Epithelial cell of prostate (primary cell): ENCODE measurements at regions not wholly inside any gene's neighbourhood (a gene's known extent, or its start where the extent isn't known, plus 50 kb on each side); places are given as distances from the start of the nearest gene placed in this dataset.

Experiments
- DNase-seq: peaks from one replicate; pipeline ENCODE4 v3.0.0-alpha.2; 2011; ENCODE audit warnings: low read depth, low spot score
- H3K27ac ChIP-seq: fragments of 450-650 bp; 2 replicates; pipeline ENCODE4 v1.5.1; 2017; ENCODE audit warnings: mild to moderate bottlenecking

DNA sequence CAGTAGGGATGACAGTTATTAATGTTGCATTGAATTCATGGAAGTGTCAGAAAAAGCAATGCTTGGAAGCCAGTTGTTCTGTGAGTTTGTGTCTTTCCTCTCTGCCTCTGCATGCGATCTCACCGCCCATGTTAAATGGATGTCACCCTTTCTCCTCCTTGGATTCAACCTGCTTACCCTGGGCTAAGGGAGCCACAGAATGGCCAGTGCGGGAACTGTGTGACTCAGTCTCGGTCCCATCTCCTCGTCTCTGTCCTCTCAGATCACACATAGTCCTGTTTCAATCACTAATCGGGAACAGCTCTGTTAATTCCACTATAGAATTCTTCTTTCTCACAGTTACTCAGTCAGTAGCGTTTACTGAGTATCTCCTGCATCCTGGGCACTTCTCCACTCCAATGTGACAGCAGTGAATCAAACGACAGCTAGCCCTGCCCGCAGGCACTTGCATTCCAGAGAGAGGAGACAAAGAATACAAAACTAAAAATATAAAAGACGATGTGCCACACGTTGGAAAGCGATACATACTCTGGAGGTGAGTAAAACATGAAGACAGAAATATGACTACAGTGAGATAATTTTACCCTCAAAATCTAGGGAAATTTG, 53.6 kb upstream of the TLR3 start:
- no peak overlapping the region for H3K27ac ChIP-seq
- no peak for DNase-seq

- H3K27ac ChIP-seq, result no peak overlapping the region
- no peak for DNase-seq
Observed at GRCh38 chr4:186016796-186017195, 52.2 kb upstream of the TLR3 start.

DNA sequence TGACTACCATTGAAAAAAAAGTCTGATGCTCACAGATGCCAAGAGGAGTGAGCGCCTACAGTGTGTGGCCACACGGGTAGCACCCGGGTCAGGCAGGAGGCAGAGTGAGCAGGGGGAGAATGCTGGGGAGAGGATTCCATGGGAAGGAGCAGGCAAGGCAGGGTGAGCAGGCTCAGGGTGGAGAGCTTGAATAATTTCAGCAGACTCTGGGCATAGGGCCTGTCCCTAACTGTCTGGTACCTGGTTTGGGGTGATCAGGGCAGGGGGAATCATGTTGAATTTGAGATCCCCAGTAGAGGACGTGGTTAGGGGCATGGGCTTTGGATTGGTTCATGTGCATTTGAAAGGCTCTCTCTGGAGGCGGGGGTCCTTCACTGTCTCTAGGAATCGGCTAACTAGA, 51.2 kb upstream of the TLR3 start:
- H3K27ac ChIP-seq, result no peak overlapping the region
- no peak for DNase-seq

- no peak for DNase-seq
- H3K27ac ChIP-seq, result no peak overlapping the region
Observed at GRCh38 chr4:186018261-186018660, 50.7 kb upstream of the TLR3 start.

- DNase-seq, result no peak
- H3K27ac ChIP-seq, result no peak overlapping the region
Observed at GRCh38 chr4:186018784-186019183, 50.2 kb upstream of the TLR3 start.
